ENCODE measurements at regions not wholly inside any gene's neighbourhood (a gene's known extent, or its start where the extent isn't known, plus 50 kb on each side); places are given as distances from the start of the nearest gene placed in this dataset.

GRCh38 chr7:96822824-96823223 lies 113.2 kb upstream of the SEM1 start:
- Histone ChIP-seq H4K8ac (ENCODE audit: low read depth, low read length) (no peak overlapping the region), H3K18ac (ENCODE audit: low read length) (no peak overlapping the region), H3K23ac (ENCODE audit: low read length) (no peak overlapping the region), H2BK15ac (replicated peaks; ENCODE audit: low read depth) (no peak overlapping the region), H3K79me1 (ENCODE audit: low read length) (no peaks in the 10 kb centered on the region), H3K27me3 (ENCODE audit: insufficient read depth, low read length, poor library complexity) (no peaks in the 10 kb centered on the region), H3K27ac (ENCODE audit: low read depth, low read length) (no peak overlapping the region), H3K56ac (ENCODE audit: low read length) (no peak overlapping the region), H3K4me1 (ENCODE audit: control insufficient read depth, low read depth, low read length) (no peaks in the 10 kb centered on the region), H3K36me3 (ENCODE audit: control insufficient read depth, insufficient read depth, low read length) (no peaks in the 10 kb centered on the region), H4K5ac (ENCODE audit: low read length) (no peak overlapping the region), H3K79me2 (ENCODE audit: control insufficient read depth, insufficient read depth, low read length) (no peaks in the 10 kb centered on the region), H3K4me2 (ENCODE audit: low read length) (no peak overlapping the region), H3K4me3 (ENCODE audit: low read length) (no peak overlapping the region), H3K9ac (ENCODE audit: low read length) (no peak overlapping the region), H2BK5ac (ENCODE audit: low read length) (no peak overlapping the region), H2AK5ac (ENCODE audit: low read length) (no peak overlapping the region), H3K4ac (ENCODE audit: low read depth, low read length) (no peak overlapping the region), H2BK120ac (ENCODE audit: low read depth, low read length) (no peak overlapping the region)
- WGBS (ENCODE audit: extremely low coverage, insufficient coverage, low lambda C conversion rate): no CpG with 5 or more reads among the region's 2 CpGs
- DNase-seq: no peak

- Histone ChIP-seq H3K4me2 (ENCODE audit: low read length) (no peak overlapping the region), H2AK5ac (ENCODE audit: low read length) (no peak overlapping the region), H3K18ac (ENCODE audit: low read length) (no peak overlapping the region), H3K56ac (ENCODE audit: low read length) (no peak overlapping the region), H2BK120ac (ENCODE audit: low read depth, low read length) (no peak overlapping the region), H4K8ac (ENCODE audit: low read depth, low read length) (no peak overlapping the region), H3K27ac (ENCODE audit: low read depth, low read length) (no peak overlapping the region), H3K79me2 (ENCODE audit: control insufficient read depth, insufficient read depth, low read length) (no peaks in the 10 kb centered on the region), H4K5ac (ENCODE audit: low read length) (no peak overlapping the region), H3K4me1 (ENCODE audit: control insufficient read depth, low read depth, low read length) (no peaks in the 10 kb centered on the region), H3K27me3 (ENCODE audit: insufficient read depth, low read length, poor library complexity) (no peaks in the 10 kb centered on the region), H3K4ac (ENCODE audit: low read depth, low read length) (no peak overlapping the region), H3K79me1 (ENCODE audit: low read length) (no peaks in the 10 kb centered on the region), H3K36me3 (ENCODE audit: control insufficient read depth, insufficient read depth, low read length) (no peaks in the 10 kb centered on the region), H3K4me3 (ENCODE audit: low read length) (no peak overlapping the region), H3K23ac (ENCODE audit: low read length) (no peak overlapping the region), H2BK15ac (replicated peaks; ENCODE audit: low read depth) (no peak overlapping the region), H2BK5ac (ENCODE audit: low read length) (no peak overlapping the region), H3K9ac (ENCODE audit: low read length) (no peak overlapping the region)
- DNase-seq: no peak
- WGBS (ENCODE audit: extremely low coverage, insufficient coverage, low lambda C conversion rate): no CpG with 5 or more reads among the region's 4 CpGs
These were observed 113.6 kb upstream of the SEM1 start for GRCh38 chr7:96823274-96823673.

- Histone ChIP-seq H4K8ac (ENCODE audit: low read depth, low read length) (no peak overlapping the region), H3K4ac (ENCODE audit: low read depth, low read length) (no peak overlapping the region), H4K5ac (ENCODE audit: low read length) (no peak overlapping the region), H3K27me3 (ENCODE audit: insufficient read depth, low read length, poor library complexity) (no peaks in the 10 kb centered on the region), H3K9ac (ENCODE audit: low read length) (no peak overlapping the region), H3K56ac (ENCODE audit: low read length) (no peak overlapping the region), H2BK15ac (replicated peaks; ENCODE audit: low read depth) (no peak overlapping the region), H2AK5ac (ENCODE audit: low read length) (no peak overlapping the region), H2BK5ac (ENCODE audit: low read length) (no peak overlapping the region), H3K79me2 (ENCODE audit: control insufficient read depth, insufficient read depth, low read length) (no peaks in the 10 kb centered on the region), H3K18ac (ENCODE audit: low read length) (no peak overlapping the region), H3K4me1 (ENCODE audit: control insufficient read depth, low read depth, low read length) (no peaks in the 10 kb centered on the region), H2BK120ac (ENCODE audit: low read depth, low read length) (no peak overlapping the region), H3K79me1 (ENCODE audit: low read length) (no peaks in the 10 kb centered on the region), H3K27ac (ENCODE audit: low read depth, low read length) (no peak overlapping the region), H3K4me3 (ENCODE audit: low read length) (no peak overlapping the region), H3K36me3 (ENCODE audit: control insufficient read depth, insufficient read depth, low read length) (no peaks in the 10 kb centered on the region), H3K4me2 (ENCODE audit: low read length) (no peak overlapping the region), H3K23ac (ENCODE audit: low read length) (no peak overlapping the region)
- DNase-seq: no peak
- WGBS (ENCODE audit: extremely low coverage, insufficient coverage, low lambda C conversion rate): no CpG with 5 or more reads among the region's 1 CpG
These were observed 115.0 kb upstream of the SEM1 start for GRCh38 chr7:96824686-96825085.

- Histone ChIP-seq H4K5ac (ENCODE audit: low read length) (no peak overlapping the region), H2BK120ac (ENCODE audit: low read depth, low read length) (no peak overlapping the region), H3K9ac (ENCODE audit: low read length) (no peak overlapping the region), H3K56ac (ENCODE audit: low read length) (no peak overlapping the region), H3K18ac (ENCODE audit: low read length) (no peak overlapping the region), H3K4me2 (ENCODE audit: low read length) (no peak overlapping the region), H3K79me2 (ENCODE audit: control insufficient read depth, insufficient read depth, low read length) (no peaks in the 10 kb centered on the region), H3K79me1 (ENCODE audit: low read length) (no peaks in the 10 kb centered on the region), H2AK5ac (ENCODE audit: low read length) (no peak overlapping the region), H3K23ac (ENCODE audit: low read length) (no peak overlapping the region), H3K4me3 (ENCODE audit: low read length) (no peak overlapping the region), H3K4me1 (ENCODE audit: control insufficient read depth, low read depth, low read length) (no peaks in the 10 kb centered on the region), H3K4ac (ENCODE audit: low read depth, low read length) (no peak overlapping the region), H3K27ac (ENCODE audit: low read depth, low read length) (no peak overlapping the region), H3K36me3 (ENCODE audit: control insufficient read depth, insufficient read depth, low read length) (no peaks in the 10 kb centered on the region), H4K8ac (ENCODE audit: low read depth, low read length) (no peak overlapping the region), H3K27me3 (ENCODE audit: insufficient read depth, low read length, poor library complexity) (no peaks in the 10 kb centered on the region), H2BK5ac (ENCODE audit: low read length) (no peak overlapping the region), H2BK15ac (replicated peaks; ENCODE audit: low read depth) (no peak overlapping the region)
- WGBS (ENCODE audit: extremely low coverage, insufficient coverage, low lambda C conversion rate): no CpG with 5 or more reads among the region's 2 CpGs
- no peak for DNase-seq
These were observed 115.6 kb upstream of the SEM1 start for GRCh38 chr7:96825285-96825684.

- H2BK15ac ChIP-seq (replicated peaks; ENCODE audit: low read depth): no peak overlapping the region
- no peak overlapping the region for H3K27ac ChIP-seq (ENCODE audit: low read depth, low read length)
These were observed 116.4 kb upstream of the SEM1 start for GRCh38 chr7:96826089-96826488.

GRCh38 chr7:96827701-96828100 lies 118.1 kb upstream of the SEM1 start:
- H3K4me3 ChIP-seq (ENCODE audit: low read length): no peak overlapping the region
- no peak overlapping the region for H3K4me2 ChIP-seq (ENCODE audit: low read length)

More at GRCh38 chr7:96826089-96826488, 116.4 kb upstream of the SEM1 start:
- no peak overlapping the region for H3K23ac ChIP-seq (ENCODE audit: low read length)
- no peak overlapping the region for H3K4me3 ChIP-seq (ENCODE audit: low read length)
- no peak overlapping the region for H3K18ac ChIP-seq (ENCODE audit: low read length)
- no peaks in the 10 kb centered on the region for H3K36me3 ChIP-seq (ENCODE audit: control insufficient read depth, insufficient read depth, low read length)
- H2AK5ac ChIP-seq (ENCODE audit: low read length): no peak overlapping the region
- H4K8ac ChIP-seq (ENCODE audit: low read depth, low read length): no peak overlapping the region
- no peak overlapping the region for H2BK5ac ChIP-seq (ENCODE audit: low read length)
- no CpG with 5 or more reads among the region's 1 CpG for WGBS (ENCODE audit: extremely low coverage, insufficient coverage, low lambda C conversion rate)
- H3K4ac ChIP-seq (ENCODE audit: low read depth, low read length): no peak overlapping the region
- H3K27me3 ChIP-seq (ENCODE audit: insufficient read depth, low read length, poor library complexity): no peaks in the 10 kb centered on the region
- H3K79me1 ChIP-seq (ENCODE audit: low read length): no peaks in the 10 kb centered on the region
- H4K5ac ChIP-seq (ENCODE audit: low read length): no peak overlapping the region
- H2BK120ac ChIP-seq (ENCODE audit: low read depth, low read length): no peak overlapping the region
- H3K4me2 ChIP-seq (ENCODE audit: low read length): no peak overlapping the region
- DNase-seq: peak; percentile 4
- no peaks in the 10 kb centered on the region for H3K79me2 ChIP-seq (ENCODE audit: control insufficient read depth, insufficient read depth, low read length)
- H3K56ac ChIP-seq (ENCODE audit: low read length): no peak overlapping the region
- H3K4me1 ChIP-seq (ENCODE audit: control insufficient read depth, low read depth, low read length): no peaks in the 10 kb centered on the region
- no peak overlapping the region for H3K9ac ChIP-seq (ENCODE audit: low read length)

More at GRCh38 chr7:96827701-96828100, 118.1 kb upstream of the SEM1 start:
- H3K23ac ChIP-seq (ENCODE audit: low read length): no peak overlapping the region
- no peaks in the 10 kb centered on the region for H3K27me3 ChIP-seq (ENCODE audit: insufficient read depth, low read length, poor library complexity)
- H3K36me3 ChIP-seq (ENCODE audit: control insufficient read depth, insufficient read depth, low read length): no peaks in the 10 kb centered on the region
- no peaks in the 10 kb centered on the region for H3K4me1 ChIP-seq (ENCODE audit: control insufficient read depth, low read depth, low read length)
- H4K5ac ChIP-seq (ENCODE audit: low read length): no peak overlapping the region
- H3K4ac ChIP-seq (ENCODE audit: low read depth, low read length): no peak overlapping the region
- H3K27ac ChIP-seq (ENCODE audit: low read depth, low read length): no peak overlapping the region
- H3K18ac ChIP-seq (ENCODE audit: low read length): no peak overlapping the region
- H3K9ac ChIP-seq (ENCODE audit: low read length): no peak overlapping the region
- H2BK120ac ChIP-seq (ENCODE audit: low read depth, low read length): no peak overlapping the region
- DNase-seq: peak; percentile 41
- H3K79me2 ChIP-seq (ENCODE audit: control insufficient read depth, insufficient read depth, low read length): no peaks in the 10 kb centered on the region
- no peak overlapping the region for H3K56ac ChIP-seq (ENCODE audit: low read length)
- no peak overlapping the region for H2BK15ac ChIP-seq (replicated peaks; ENCODE audit: low read depth)
- WGBS (ENCODE audit: extremely low coverage, insufficient coverage, low lambda C conversion rate): no CpG with 5 or more reads among the region's 6 CpGs
- no peak overlapping the region for H2BK5ac ChIP-seq (ENCODE audit: low read length)
- no peaks in the 10 kb centered on the region for H3K79me1 ChIP-seq (ENCODE audit: low read length)
- no peak overlapping the region for H4K8ac ChIP-seq (ENCODE audit: low read depth, low read length)
- H2AK5ac ChIP-seq (ENCODE audit: low read length): no peak overlapping the region

Measured in mesendoderm (in vitro differentiated cells).